Activated CD4-positive, alpha-beta T cell treated with anti-CD3 and anti-CD28 coated beads for 24 hours (primary cell): ENCODE measurements at regions not wholly inside any gene's neighbourhood (a gene's known extent, or its start where the extent isn't known, plus 50 kb on each side); places are given as distances from the start of the nearest gene placed in this dataset.
"Not testable (repeated sequence)": the region's sequence is repeated elsewhere in the genome, so short reads cannot be mapped to it uniquely, and the experiment has no call there.

Experiments used
- DNase-seq, 2 donors: peaks; one replicate each; pipeline ENCODE4 v3.0.0-alpha.2; 2020; ENCODE audit warnings: low read depth in 2 of 2

- no peak for DNase-seq
These were observed 91.9 kb upstream of the BCL2L14 start for GRCh38 chr12:11978726-11979384.

- no peak for DNase-seq
These were observed 90.6 kb upstream of the BCL2L14 start for GRCh38 chr12:11980115-11980514.

GRCh38 chr12:11981121-11981733 lies 89.5 kb upstream of the BCL2L14 start:
- DNase-seq = peak; percentile 19 to 23

GRCh38 chr12:11984417-11984816 lies 86.3 kb upstream of the BCL2L14 start:
- no peak for DNase-seq

- no peak for DNase-seq
These were observed 84.6 kb upstream of the BCL2L14 start for GRCh38 chr12:11986165-11986564.

GRCh38 chr12:11987901-11988300 lies 82.8 kb upstream of the BCL2L14 start:
- DNase-seq = no peak

GRCh38 chr12:11991604-11992003 lies 79.1 kb upstream of the BCL2L14 start:
- DNase-seq = no peak

GRCh38 chr12:11992515-11992914 lies 78.2 kb upstream of the BCL2L14 start:
- no peak for DNase-seq

GRCh38 chr12:11998307-11998943 lies 72.3 kb upstream of the BCL2L14 start:
- DNase-seq = not testable (repeated sequence)

- no peak for DNase-seq
These were observed 71.8 kb upstream of the BCL2L14 start for GRCh38 chr12:11998944-11999315.

GRCh38 chr12:12003609-12004008 lies 67.1 kb upstream of the BCL2L14 start:
- no peak for DNase-seq

- no peak for DNase-seq
These were observed 66.2 kb upstream of the BCL2L14 start for GRCh38 chr12:12004524-12004923.

GRCh38 chr12:12007001-12007712 lies 63.6 kb upstream of the BCL2L14 start:
- DNase-seq = peak; percentile 61 to 72

- DNase-seq = no peak
These were observed 63.0 kb upstream of the BCL2L14 start for GRCh38 chr12:12007713-12008231.

- DNase-seq = no peak
These were observed 62.4 kb upstream of the BCL2L14 start for GRCh38 chr12:12008232-12008850.

GRCh38 chr12:12008931-12009611 lies 61.7 kb upstream of the BCL2L14 start:
- peak in 1 of 2 donors; percentile 43 for DNase-seq

GRCh38 chr12:12009749-12010276 lies 60.9 kb upstream of the BCL2L14 start:
- DNase-seq = not testable (repeated sequence)

GRCh38 chr12:12010277-12011039 lies 60.3 kb upstream of the BCL2L14 start:
- DNase-seq = peak in 1 of 2 donors; percentile 61

- DNase-seq = no peak
These were observed 58.9 kb upstream of the BCL2L14 start for GRCh38 chr12:12011880-12012260.

GRCh38 chr12:12015073-12015685 lies 55.6 kb upstream of the BCL2L14 start:
- no peak for DNase-seq
